ENCODE measurements at regions not wholly inside any gene's neighbourhood (a gene's known extent, or its start where the extent isn't known, plus 50 kb on each side); places are given as distances from the start of the nearest gene placed in this dataset.

GRCh38 chr16:65716737-65717700 is 595.2 kb upstream of the CDH11 start:
- Mint-ChIP-seq H3K4me1 (peaks cover 22% of the 10 kb centered on the region), H3K27me3 (ENCODE audit: low read depth) (peaks cover 24% of the 10 kb centered on the region), H3K9me3 (no peaks in the 10 kb centered on the region), H3K36me3 (no peaks in the 10 kb centered on the region), H3K4me3 (no peak overlapping the region), H3K27ac (peak overlapping the region; percentile 21)
- no peak for TF ChIP-seq CTCF (IDR thresholded peaks at IDR 0.05; ENCODE audit: unreplicated experiment)
- DNase-seq (ENCODE audit: low spot score in 2 of 2, unreplicated experiment in 2 of 2): no peak

GRCh38 chr16:65713181-65713808 is 591.4 kb upstream of the CDH11 start:
- H3K27me3 Mint-ChIP-seq (ENCODE audit: low read depth): peaks cover 24% of the 10 kb centered on the region
- no peaks in the 10 kb centered on the region for H3K9me3 Mint-ChIP-seq
- H3K27ac Mint-ChIP-seq: no peak overlapping the region
- no peaks in the 10 kb centered on the region for H3K36me3 Mint-ChIP-seq
- peaks cover 35% of the 10 kb centered on the region for H3K4me1 Mint-ChIP-seq
- DNase-seq (ENCODE audit: low spot score in 2 of 2, unreplicated experiment in 2 of 2): no peak
- H3K4me3 Mint-ChIP-seq: no peak overlapping the region
- no peak for TF ChIP-seq CTCF (IDR thresholded peaks at IDR 0.05; ENCODE audit: unreplicated experiment)

- H3K9me3 Mint-ChIP-seq: no peaks in the 10 kb centered on the region
- no peak for TF ChIP-seq CTCF (IDR thresholded peaks at IDR 0.05; ENCODE audit: unreplicated experiment)
- H3K36me3 Mint-ChIP-seq: no peaks in the 10 kb centered on the region
- no peak for DNase-seq (ENCODE audit: low spot score in 2 of 2, unreplicated experiment in 2 of 2)
- no peak overlapping the region for H3K4me3 Mint-ChIP-seq
- H3K4me1 Mint-ChIP-seq: peaks cover 18% of the 10 kb centered on the region
- H3K27ac Mint-ChIP-seq: peak overlapping the region; percentile 74
- H3K27me3 Mint-ChIP-seq (ENCODE audit: low read depth): peaks cover 18% of the 10 kb centered on the region
These were observed 588.2 kb upstream of the CDH11 start for GRCh38 chr16:65710107-65710506.

GRCh38 chr16:65704866-65705265 is 583.0 kb upstream of the CDH11 start:
- Mint-ChIP-seq H3K4me1 (peaks cover 40% of the 10 kb centered on the region), H3K4me3 (no peak overlapping the region), H3K36me3 (no peaks in the 10 kb centered on the region), H3K27ac (no peak overlapping the region), H3K27me3 (ENCODE audit: low read depth) (peaks cover 1% of the 10 kb centered on the region), H3K9me3 (no peaks in the 10 kb centered on the region)
- no peak for TF ChIP-seq CTCF (IDR thresholded peaks at IDR 0.05; ENCODE audit: unreplicated experiment)
- no peak for DNase-seq (ENCODE audit: low spot score in 2 of 2, unreplicated experiment in 2 of 2)

- no peak for DNase-seq (ENCODE audit: low spot score in 2 of 2, unreplicated experiment in 2 of 2)
- TF ChIP-seq CTCF (IDR thresholded peaks at IDR 0.05; ENCODE audit: unreplicated experiment): no peak
- Mint-ChIP-seq H3K27ac (peak overlapping the region; percentile 87), H3K27me3 (ENCODE audit: low read depth) (peaks cover 1% of the 10 kb centered on the region), H3K4me1 (peaks cover 42% of the 10 kb centered on the region), H3K36me3 (no peaks in the 10 kb centered on the region), H3K4me3 (no peak overlapping the region), H3K9me3 (no peaks in the 10 kb centered on the region)
These were observed 581.0 kb upstream of the CDH11 start for GRCh38 chr16:65702707-65703402.

Measured in mesothelial cell of epicardium (in vitro differentiated cells).